ENCODE measurements at regions not wholly inside any gene's neighbourhood (a gene's known extent, or its start where the extent isn't known, plus 50 kb on each side); places are given as distances from the start of the nearest gene placed in this dataset.

DNA sequence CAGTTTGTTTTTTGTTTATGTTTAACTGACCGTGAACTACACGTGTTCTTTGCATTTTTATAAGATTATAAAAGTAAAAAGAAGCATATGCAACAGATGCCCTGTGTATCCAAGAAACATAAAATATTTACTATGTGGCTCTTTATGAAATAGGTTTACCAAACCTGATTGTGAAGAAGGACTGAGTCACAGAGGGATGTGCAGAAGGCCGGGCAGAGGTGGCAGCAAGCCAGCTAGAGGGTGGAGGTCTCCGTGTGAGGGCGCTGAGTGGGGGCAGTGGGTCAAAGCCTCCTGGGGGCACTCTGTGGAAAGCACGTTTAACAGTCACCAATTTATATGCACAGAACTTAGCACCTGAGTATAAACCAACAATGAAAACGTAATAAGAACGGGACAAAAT lies 97.2 kb downstream of the TMEM18 start:
- TF ChIP-seq, protein P1, sequence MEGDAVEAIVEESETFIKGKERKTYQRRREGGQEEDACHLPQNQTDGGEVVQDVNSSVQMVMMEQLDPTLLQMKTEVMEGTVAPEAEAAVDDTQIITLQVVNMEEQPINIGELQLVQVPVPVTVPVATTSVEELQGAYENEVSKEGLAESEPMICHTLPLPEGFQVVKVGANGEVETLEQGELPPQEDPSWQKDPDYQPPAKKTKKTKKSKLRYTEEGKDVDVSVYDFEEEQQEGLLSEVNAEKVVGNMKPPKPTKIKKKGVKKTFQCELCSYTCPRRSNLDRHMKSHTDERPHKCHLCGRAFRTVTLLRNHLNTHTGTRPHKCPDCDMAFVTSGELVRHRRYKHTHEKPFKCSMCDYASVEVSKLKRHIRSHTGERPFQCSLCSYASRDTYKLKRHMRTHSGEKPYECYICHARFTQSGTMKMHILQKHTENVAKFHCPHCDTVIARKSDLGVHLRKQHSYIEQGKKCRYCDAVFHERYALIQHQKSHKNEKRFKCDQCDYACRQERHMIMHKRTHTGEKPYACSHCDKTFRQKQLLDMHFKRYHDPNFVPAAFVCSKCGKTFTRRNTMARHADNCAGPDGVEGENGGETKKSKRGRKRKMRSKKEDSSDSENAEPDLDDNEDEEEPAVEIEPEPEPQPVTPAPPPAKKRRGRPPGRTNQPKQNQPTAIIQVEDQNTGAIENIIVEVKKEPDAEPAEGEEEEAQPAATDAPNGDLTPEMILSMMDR (IDR thresholded peaks at IDR 0.05), result no peak
- TF ChIP-seq POLR2A (IDR thresholded peaks at IDR 0.05), result no peak
- Histone ChIP-seq H3K27ac (no peak overlapping the region), H3K27me3 (no peaks in the 10 kb centered on the region), H3K4me3 (no peak overlapping the region), H3K36me3 (no peaks in the 10 kb centered on the region), H3K4me1 (no peaks in the 10 kb centered on the region), H3K9me3 (peaks cover 0 to 5% of the 10 kb centered on the region in 2 donors)
- intact Hi-C loops (cut with DNase I; ENCODE audit: low total_unique reads), result no loop called here
- DNase-seq, result no peak

DNA sequence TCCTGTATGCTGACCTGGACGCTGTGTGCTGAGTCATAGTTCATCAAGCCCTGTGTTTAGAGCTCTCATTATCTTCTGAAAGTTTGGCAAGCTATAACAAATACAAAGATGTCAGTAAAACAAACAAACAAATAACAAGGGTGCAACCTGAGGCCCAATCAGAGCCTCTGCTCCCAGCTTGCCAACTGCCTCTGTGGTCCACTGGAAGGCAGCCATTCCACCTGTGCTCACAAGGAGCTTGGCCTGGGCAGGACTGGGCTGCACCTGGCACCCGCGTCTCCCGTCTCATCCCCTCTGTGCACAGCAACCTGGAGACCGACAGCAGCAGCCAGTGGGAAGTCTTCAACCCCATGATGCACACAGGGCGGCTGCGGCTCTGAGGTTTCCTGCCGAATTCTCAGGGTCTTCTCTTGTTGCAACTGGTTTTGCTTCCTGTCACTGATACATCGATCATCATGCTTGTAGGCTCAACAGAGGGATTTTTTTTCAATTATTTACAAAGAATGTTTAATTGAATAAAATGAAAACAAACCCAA lies 97.8 kb downstream of the TMEM18 start:
- Histone ChIP-seq H3K4me1 (no peaks in the 10 kb centered on the region), H3K27me3 (no peaks in the 10 kb centered on the region), H3K36me3 (no peaks in the 10 kb centered on the region), H3K27ac (no peak overlapping the region), H3K4me3 (no peak overlapping the region), H3K9me3 (peaks cover 0 to 5% of the 10 kb centered on the region in 2 donors)
- DNase-seq, result no peak
- TF ChIP-seq, protein P1 (IDR thresholded peaks at IDR 0.05), result no peak
- no peak for TF ChIP-seq POLR2A (IDR thresholded peaks at IDR 0.05)
- intact Hi-C loops (cut with DNase I; ENCODE audit: low total_unique reads), result no loop called here

DNA sequence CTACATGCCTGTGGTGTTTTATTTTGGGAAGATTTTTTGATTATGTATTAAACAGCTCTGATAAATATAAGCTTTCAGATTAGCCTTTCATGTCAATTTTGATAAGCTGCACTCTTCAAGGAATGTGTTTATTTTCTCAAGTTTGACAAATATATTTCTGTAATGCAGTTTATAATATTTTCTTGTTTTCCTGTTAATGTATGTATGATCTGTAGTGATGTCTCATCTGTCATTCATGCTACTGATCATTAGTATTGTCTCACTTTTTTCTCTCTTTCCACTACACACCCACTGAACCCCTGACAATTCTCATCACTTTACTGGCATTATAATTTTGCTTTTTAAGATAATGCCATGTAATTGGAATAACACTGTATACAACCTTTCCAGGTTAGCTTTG lies 100.9 kb downstream of the TMEM18 start:
- no peaks in the 10 kb centered on the region for H3K4me1 ChIP-seq
- intact Hi-C loops (cut with DNase I; ENCODE audit: low total_unique reads), result no loop called here
- no peak overlapping the region for H3K4me3 ChIP-seq
- peaks cover 0 to 5% of the 10 kb centered on the region in 2 donors for H3K9me3 ChIP-seq
- TF ChIP-seq, protein P1 (IDR thresholded peaks at IDR 0.05), result no peak
- no peak for TF ChIP-seq POLR2A (IDR thresholded peaks at IDR 0.05)
- H3K36me3 ChIP-seq, result no peaks in the 10 kb centered on the region
- no peak for DNase-seq
- no peak overlapping the region for H3K27ac ChIP-seq
- no peaks in the 10 kb centered on the region for H3K27me3 ChIP-seq

DNA sequence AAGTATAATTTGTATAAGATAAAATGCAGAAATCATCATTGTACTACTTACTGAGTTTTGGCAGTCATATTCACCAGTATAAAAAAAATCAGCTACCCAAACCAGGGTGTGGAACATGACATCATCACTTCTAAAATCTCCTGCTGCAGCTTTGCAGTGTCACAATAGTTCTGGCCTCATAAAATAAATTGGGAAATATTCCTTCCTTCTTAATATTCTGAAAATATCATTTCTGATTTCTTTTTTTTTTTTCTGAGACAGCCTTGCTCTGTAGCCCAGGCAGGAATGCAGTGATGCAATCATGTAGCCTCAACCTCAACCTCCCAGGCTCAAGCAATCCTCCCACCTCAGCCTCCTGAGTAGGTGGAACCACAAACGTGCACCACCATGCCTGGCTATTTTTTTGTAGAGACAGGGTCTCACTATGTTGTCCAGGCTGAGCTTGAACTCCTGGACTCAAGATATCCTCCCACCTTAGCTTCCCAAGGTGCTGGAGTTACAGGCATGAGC lies 101.4 kb downstream of the TMEM18 start:
- TF ChIP-seq, protein P1 (IDR thresholded peaks at IDR 0.05), result no peak
- TF ChIP-seq POLR2A (IDR thresholded peaks at IDR 0.05), result no peak
- H3K9me3 ChIP-seq, result peaks cover 0 to 5% of the 10 kb centered on the region in 2 donors
- intact Hi-C loops (cut with DNase I; ENCODE audit: low total_unique reads), result no loop called here
- no peaks in the 10 kb centered on the region for H3K4me1 ChIP-seq
- H3K4me3 ChIP-seq, result no peak overlapping the region
- peak overlapping the region in 1 of 2 donors; percentile 41 for H3K27ac ChIP-seq
- no peaks in the 10 kb centered on the region for H3K36me3 ChIP-seq
- H3K27me3 ChIP-seq, result no peaks in the 10 kb centered on the region
- DNase-seq, result peak in 1 of 2 donors; percentile 28

DNA sequence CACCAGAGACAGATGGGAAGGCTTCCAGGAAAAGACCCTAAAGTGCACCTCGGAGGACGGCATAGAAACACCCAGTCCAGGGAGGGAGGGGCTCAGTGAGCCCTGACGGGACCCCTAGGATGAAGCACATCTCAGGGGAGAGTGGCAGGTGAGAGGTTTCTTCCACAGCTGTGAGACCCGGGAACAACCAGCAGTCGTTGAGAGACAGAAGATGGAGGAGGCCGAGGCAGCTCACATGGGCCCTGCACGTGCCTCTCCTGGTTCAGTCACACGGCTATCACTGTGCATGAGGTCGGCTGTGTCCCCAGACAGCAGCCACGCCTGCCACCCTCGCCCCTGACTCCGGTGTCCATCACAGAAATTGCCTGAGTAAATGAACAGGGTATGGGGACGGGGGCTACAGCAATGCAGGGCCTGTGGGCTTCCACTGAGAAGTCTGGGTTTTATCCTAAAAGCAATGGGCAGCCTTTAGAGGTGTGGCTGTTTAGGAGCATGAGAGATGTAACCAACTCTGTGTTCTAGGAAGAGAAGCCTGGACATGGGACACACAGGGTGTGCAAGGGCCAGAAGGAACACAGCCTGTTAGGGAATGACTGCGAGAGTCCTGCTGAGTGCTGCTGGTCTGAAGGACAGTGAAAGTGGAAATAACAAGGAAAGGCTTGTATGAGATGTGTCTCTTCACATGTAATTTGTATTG lies 102.0 kb downstream of the TMEM18 start:
- TF ChIP-seq, protein P1 (IDR thresholded peaks at IDR 0.05), result no peak
- TF ChIP-seq POLR2A (IDR thresholded peaks at IDR 0.05), result no peak
- peak overlapping the region in 1 of 2 donors; percentile 41 for H3K27ac ChIP-seq
- no peaks in the 10 kb centered on the region for H3K27me3 ChIP-seq
- no peak overlapping the region for H3K4me3 ChIP-seq
- DNase-seq, result no peak
- peaks cover 0 to 5% of the 10 kb centered on the region in 2 donors for H3K9me3 ChIP-seq
- no peaks in the 10 kb centered on the region for H3K4me1 ChIP-seq
- intact Hi-C loops (cut with DNase I; ENCODE audit: low total_unique reads), result no loop called here
- no peaks in the 10 kb centered on the region for H3K36me3 ChIP-seq
